Esophagus muscularis mucosa (tissue), 4 donors: ENCODE measurements at regions not wholly inside any gene's neighbourhood (a gene's known extent, or its start where the extent isn't known, plus 50 kb on each side); places are given as distances from the start of the nearest gene placed in this dataset.
"Not testable (repeated sequence)": the region's sequence is repeated elsewhere in the genome, so short reads cannot be mapped to it uniquely, and the experiment has no call there.

Source experiments
- EP300 ChIP-seq: sonication (generic); formaldehyde crosslinking; IDR thresholded peaks from one replicate; pipeline ENCODE4 v1.6.1; 2017; ENCODE audit warnings: antibody characterized with exemption
- POLR2A ChIP-seq: fragments of 450-650 bp; IDR thresholded peaks from one replicate; pipeline ENCODE4 v1.6.1; 2017; ENCODE audit warnings: antibody characterized with exemption, moderate library complexity, mild to moderate bottlenecking, low read depth
- POLR2AphosphoS5 ChIP-seq, 2 donors: sonication (generic); formaldehyde crosslinking; IDR thresholded peaks; one replicate each; pipeline ENCODE4 v1.6.1; 2017; ENCODE audit warnings: antibody characterized with exemption in 2 of 2
- TF ChIP-seq, protein P1 (sequence below), 3 experiments: fragments of 200-600 bp in 2 of 3; fragments of 450-650 bp in 1 of 3; sonication (generic) in 2 of 3; IDR thresholded peaks; one replicate each; pipeline ENCODE4 v1.5.1; 2017 to 2019; ENCODE audit warnings: antibody characterized with exemption in 3 of 3, mild to moderate bottlenecking in 2 of 3, moderate library complexity in 1 of 3

DNA sequence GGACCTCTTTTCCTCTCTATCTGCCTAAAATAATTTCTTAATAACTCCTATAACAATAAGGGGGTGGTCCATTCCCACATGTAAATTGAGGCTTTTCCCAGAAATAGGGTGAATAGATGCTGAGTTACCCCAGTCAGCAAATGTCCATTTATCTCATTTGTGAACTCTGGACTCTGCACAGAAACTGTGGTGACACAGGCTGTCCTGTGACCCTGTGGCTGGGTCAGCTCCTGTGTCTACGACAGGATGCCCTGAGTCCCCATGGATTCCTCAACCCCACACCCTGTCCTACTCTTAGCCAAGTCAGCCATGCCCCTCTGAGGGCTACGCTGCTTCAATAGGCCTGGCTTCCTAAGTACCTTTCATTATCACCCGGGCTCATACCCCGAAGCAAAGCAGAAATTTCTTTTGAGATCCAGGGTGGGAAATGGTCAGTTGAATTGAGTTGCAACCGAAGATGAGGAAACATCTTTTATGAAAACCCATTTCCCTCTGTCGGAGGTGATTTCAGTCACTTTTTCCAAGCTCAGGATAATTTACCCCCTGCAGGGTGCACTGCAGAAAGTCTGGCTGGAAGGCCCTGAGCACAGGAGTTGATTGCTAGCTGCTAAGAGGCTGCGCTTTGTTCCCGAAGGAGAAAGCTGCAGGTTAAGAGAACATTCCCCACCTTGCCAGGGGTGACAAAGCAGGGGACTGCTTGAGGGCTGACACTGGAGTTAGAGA, 89.5 kb upstream of the PRSS12 start:
- TF ChIP-seq POLR2A; POLR2AphosphoS5 (IDR thresholded peaks at IDR 0.05); EP300: not testable (repeated sequence)
- TF ChIP-seq, protein P1, sequence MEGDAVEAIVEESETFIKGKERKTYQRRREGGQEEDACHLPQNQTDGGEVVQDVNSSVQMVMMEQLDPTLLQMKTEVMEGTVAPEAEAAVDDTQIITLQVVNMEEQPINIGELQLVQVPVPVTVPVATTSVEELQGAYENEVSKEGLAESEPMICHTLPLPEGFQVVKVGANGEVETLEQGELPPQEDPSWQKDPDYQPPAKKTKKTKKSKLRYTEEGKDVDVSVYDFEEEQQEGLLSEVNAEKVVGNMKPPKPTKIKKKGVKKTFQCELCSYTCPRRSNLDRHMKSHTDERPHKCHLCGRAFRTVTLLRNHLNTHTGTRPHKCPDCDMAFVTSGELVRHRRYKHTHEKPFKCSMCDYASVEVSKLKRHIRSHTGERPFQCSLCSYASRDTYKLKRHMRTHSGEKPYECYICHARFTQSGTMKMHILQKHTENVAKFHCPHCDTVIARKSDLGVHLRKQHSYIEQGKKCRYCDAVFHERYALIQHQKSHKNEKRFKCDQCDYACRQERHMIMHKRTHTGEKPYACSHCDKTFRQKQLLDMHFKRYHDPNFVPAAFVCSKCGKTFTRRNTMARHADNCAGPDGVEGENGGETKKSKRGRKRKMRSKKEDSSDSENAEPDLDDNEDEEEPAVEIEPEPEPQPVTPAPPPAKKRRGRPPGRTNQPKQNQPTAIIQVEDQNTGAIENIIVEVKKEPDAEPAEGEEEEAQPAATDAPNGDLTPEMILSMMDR (IDR thresholded peaks at IDR 0.05) = not testable (repeated sequence)
